Testis (tissue), 2 donors: ENCODE measurements at regions not wholly inside any gene's neighbourhood (a gene's known extent, or its start where the extent isn't known, plus 50 kb on each side); places are given as distances from the start of the nearest gene placed in this dataset.
"Not testable (repeated sequence)": the region's sequence is repeated elsewhere in the genome, so short reads cannot be mapped to it uniquely, and the experiment has no call there.

Experiments used
- DNase-seq: peaks from one replicate; pipeline ENCODE4 v3.0.0-alpha.2; 2019
- H3K27ac ChIP-seq, 2 donors: fragments of 200-600 bp; sonication (generic); one replicate each; pipeline ENCODE4 v1.5.1; 2019
- H3K27me3 ChIP-seq: fragments of 200-600 bp; sonication (generic); one replicate; pipeline ENCODE4 v1.5.1; 2019
- H3K36me3 ChIP-seq: fragments of 200-600 bp; sonication (generic); one replicate; pipeline ENCODE4 v1.5.1; 2017; ENCODE audit warnings: low read depth; ENCODE audit errors: missing control alignments
- H3K4me1 ChIP-seq: fragments of 200-600 bp; sonication (generic); one replicate; pipeline ENCODE4 v1.5.1; 2019
- H3K4me3 ChIP-seq, 2 donors: fragments of 200-600 bp; sonication (generic); one replicate each; pipeline ENCODE4 v1.5.1; 2017 to 2019
- H3K9me3 ChIP-seq: fragments of 200-600 bp; sonication (generic); one replicate; pipeline ENCODE4 v1.5.1; 2017
- CTCF ChIP-seq, 3 experiments: fragments of 450-650 bp in 2 of 3; fragments of 200-600 bp in 1 of 3; sonication (generic) in 1 of 3; IDR thresholded peaks; one replicate each; pipeline ENCODE4 v1.5.1; 2016 to 2019; ENCODE audit warnings: antibody characterized with exemption in 3 of 3, mild to moderate bottlenecking in 2 of 3, moderate library complexity in 1 of 3
- POLR2A ChIP-seq: fragments of 450-650 bp; IDR thresholded peaks from one replicate; pipeline ENCODE4 v1.6.1; 2017; ENCODE audit warnings: antibody characterized with exemption, mild to moderate bottlenecking, moderate library complexity
- WGBS, 2 donors: methylation state at CpG; one replicate each; pipeline ENCODE4 v1.1.5; 2018; 5-methylcytosine and 5-hydroxymethylcytosine counted together
- intact Hi-C: fragments of 100-400 bp; cut with DNase I; formaldehyde crosslinking; loops from one replicate; pipeline ENCODE4 v1.15.1; 2023; ENCODE audit warnings: low total_unique reads

- Histone ChIP-seq H3K36me3 (no peaks in the 10 kb centered on the region), H3K27ac (no peak overlapping the region), H3K9me3 (no peaks in the 10 kb centered on the region), H3K27me3 (no peaks in the 10 kb centered on the region), H3K4me1 (no peaks in the 10 kb centered on the region), H3K4me3 (no peak overlapping the region)
- WGBS, 2 donors, result 72% methylated on average over 7 of the region's 7 CpGs
- intact Hi-C loops, result no loop called here
- TF ChIP-seq CTCF (IDR thresholded peaks at IDR 0.05) (no peak), POLR2A (no peak)
- no peak for DNase-seq
Measured at GRCh38 chr18:30792051-30792450, 250.5 kb downstream of the DSC3 start.

GRCh38 chr18:30788411-30788991, 254.0 kb downstream of the DSC3 start:
- H3K36me3 ChIP-seq, H3K27ac ChIP-seq, H3K9me3 ChIP-seq, H3K4me1 ChIP-seq, intact Hi-C loops, H3K27me3 ChIP-seq, H3K4me3 ChIP-seq, DNase-seq: not testable (repeated sequence)
- WGBS, 2 donors, result 71% methylated on average over 19 of the region's 22 CpGs; no CpG with 5 or more reads in 1 of the 2 donors

DNA sequence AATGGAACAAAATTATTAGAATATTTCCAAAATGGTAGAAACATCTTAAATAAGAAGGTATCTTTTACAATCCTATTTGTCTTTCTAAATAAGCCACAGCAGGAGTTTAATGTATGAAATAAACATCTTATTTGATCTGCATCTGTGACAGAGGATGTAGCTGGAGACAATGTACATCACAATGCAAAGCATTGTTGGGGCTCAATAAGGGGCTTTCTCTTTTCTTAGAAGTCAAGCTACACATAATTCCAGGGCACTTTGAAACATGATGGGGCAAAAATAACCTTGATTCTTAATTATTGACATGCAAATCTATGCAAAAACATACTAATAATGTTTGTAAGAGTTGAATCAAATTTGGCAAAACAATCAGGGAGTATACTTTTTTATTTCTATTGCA, 255.1 kb downstream of the DSC3 start:
- no peak overlapping the region for H3K4me3 ChIP-seq
- no peaks in the 10 kb centered on the region for H3K36me3 ChIP-seq
- DNase-seq, result no peak
- no peak overlapping the region for H3K27ac ChIP-seq
- intact Hi-C loops, result no loop called here
- no peaks in the 10 kb centered on the region for H3K4me1 ChIP-seq
- H3K27me3 ChIP-seq, result no peaks in the 10 kb centered on the region
- TF ChIP-seq CTCF (IDR thresholded peaks at IDR 0.05), result no peak
- no peaks in the 10 kb centered on the region for H3K9me3 ChIP-seq

GRCh38 chr18:30781601-30782000, 260.9 kb downstream of the DSC3 start:
- Histone ChIP-seq H3K27ac (no peak overlapping the region), H3K27me3 (no peaks in the 10 kb centered on the region), H3K36me3 (no peaks in the 10 kb centered on the region), H3K4me1 (no peaks in the 10 kb centered on the region), H3K9me3 (no peaks in the 10 kb centered on the region), H3K4me3 (no peak overlapping the region)
- no peak for DNase-seq
- WGBS, 2 donors, result 86 to 94% methylated on average over 2 of the region's 2 CpGs
- intact Hi-C loops, result no loop called here
- TF ChIP-seq CTCF (IDR thresholded peaks at IDR 0.05) (no peak), POLR2A (no peak)

- intact Hi-C loops, result no loop called here
- H3K36me3 ChIP-seq, result no peaks in the 10 kb centered on the region
- H3K9me3 ChIP-seq, result no peaks in the 10 kb centered on the region
- DNase-seq, result no peak
- no peak overlapping the region for H3K4me3 ChIP-seq
- H3K4me1 ChIP-seq, result no peaks in the 10 kb centered on the region
- no peaks in the 10 kb centered on the region for H3K27me3 ChIP-seq
- no peak for TF ChIP-seq CTCF (IDR thresholded peaks at IDR 0.05)
- no peak for TF ChIP-seq POLR2A
- H3K27ac ChIP-seq, result no peak overlapping the region
Measured at GRCh38 chr18:30775629-30776028, 266.9 kb downstream of the DSC3 start.

DNA sequence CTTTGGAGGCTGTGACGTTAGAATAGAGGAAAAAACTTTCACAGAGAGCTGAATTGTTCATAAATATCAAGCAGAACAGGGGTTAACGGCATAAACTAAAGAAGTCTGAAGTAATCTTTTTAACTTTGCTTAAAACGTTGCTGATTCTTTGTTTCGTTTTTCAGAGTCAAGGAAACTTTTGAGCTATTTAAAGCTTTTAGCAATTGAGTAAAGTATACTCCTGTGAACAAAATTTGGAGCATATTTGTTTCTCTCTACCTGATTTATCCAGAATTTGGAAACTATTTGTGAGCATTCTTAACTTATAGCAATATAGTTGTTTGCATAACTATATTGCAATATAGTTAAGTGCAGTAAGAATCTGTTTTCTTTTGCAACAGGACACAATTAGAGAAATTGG, 270.4 kb downstream of the DSC3 start:
- H3K4me3 ChIP-seq, H3K36me3 ChIP-seq, H3K27ac ChIP-seq, H3K9me3 ChIP-seq, H3K4me1 ChIP-seq, H3K27me3 ChIP-seq, intact Hi-C loops, DNase-seq: not testable (repeated sequence)
- WGBS, 2 donors, result 72 to 75% methylated on average over 4 of the region's 4 CpGs
